HCT116 (cell line): ENCODE measurements at regions not wholly inside any gene's neighbourhood (a gene's known extent, or its start where the extent isn't known, plus 50 kb on each side); places are given as distances from the start of the nearest gene placed in this dataset.

Experiments
- EZH2 ChIP-seq: fragments of 200-600 bp; sonication (generic); IDR thresholded peaks from 2 replicates; pipeline ENCODE4 v1.6.1; 2017; ENCODE audit warnings: antibody characterized with exemption, mixed run types
- EZH2phosphoT487 ChIP-seq: fragments of 200-600 bp; IDR thresholded peaks from 2 replicates; pipeline ENCODE4 v1.6.1; 2018; ENCODE audit warnings: antibody characterized with exemption, borderline replicate concordance
- POLR2A ChIP-seq: IDR thresholded peaks from 2 replicates; pipeline ENCODE4 v1.7.0; 2011; ENCODE audit warnings: borderline replicate concordance; ENCODE audit not compliant: insufficient read depth, insufficient read length; ENCODE audit errors: extremely low read depth
- POLR2AphosphoS5 ChIP-seq: IDR thresholded peaks from 2 replicates; pipeline ENCODE4 v1.6.1; 2011; ENCODE audit warnings: mild to moderate bottlenecking, low read depth, low read length, moderate library complexity
- SIN3A ChIP-seq: IDR thresholded peaks from 2 replicates; pipeline ENCODE4 v1.6.1; 2012; ENCODE audit warnings: low read depth
- TF ChIP-seq, protein P1 (sequence below), 3 experiments: fragments of 200-600 bp in 1 of 3; sonication (generic) in 1 of 3; IDR thresholded peaks in 2 of 3; conservative IDR thresholded peaks in 1 of 3; 2 replicates each; pipeline ENCODE4 v1.5.1; 2012 to 2017; ENCODE audit warnings: low read depth in 2 of 3, low read length in 2 of 3, antibody characterized with exemption in 1 of 3, borderline replicate concordance in 1 of 3, control low read depth in 1 of 3, mild to moderate bottlenecking in 1 of 3, mixed read lengths in 1 of 3, mixed run types in 1 of 3, moderate library complexity in 1 of 3; ENCODE audit not compliant: insufficient read depth in 1 of 3

DNA sequence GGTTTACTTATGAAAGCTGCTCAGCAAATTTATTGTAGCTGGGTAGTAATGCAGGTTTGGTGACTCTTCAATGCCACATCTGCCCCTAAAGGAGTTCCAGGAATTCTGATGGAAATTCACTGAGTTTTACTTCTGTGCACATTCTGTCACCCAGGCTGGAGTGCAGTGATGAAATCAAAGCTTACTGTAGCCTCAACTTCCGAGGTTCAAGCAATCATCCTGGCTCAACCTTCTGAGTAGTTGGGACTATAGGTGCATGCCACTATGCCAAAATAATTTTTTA is 150.6 kb upstream of the RUNX1 start:
- TF ChIP-seq POLR2A (no peak), SIN3A (no peak), EZH2 (no peak), POLR2AphosphoS5 (no peak), EZH2phosphoT487 (no peak)
- TF ChIP-seq, protein P1, sequence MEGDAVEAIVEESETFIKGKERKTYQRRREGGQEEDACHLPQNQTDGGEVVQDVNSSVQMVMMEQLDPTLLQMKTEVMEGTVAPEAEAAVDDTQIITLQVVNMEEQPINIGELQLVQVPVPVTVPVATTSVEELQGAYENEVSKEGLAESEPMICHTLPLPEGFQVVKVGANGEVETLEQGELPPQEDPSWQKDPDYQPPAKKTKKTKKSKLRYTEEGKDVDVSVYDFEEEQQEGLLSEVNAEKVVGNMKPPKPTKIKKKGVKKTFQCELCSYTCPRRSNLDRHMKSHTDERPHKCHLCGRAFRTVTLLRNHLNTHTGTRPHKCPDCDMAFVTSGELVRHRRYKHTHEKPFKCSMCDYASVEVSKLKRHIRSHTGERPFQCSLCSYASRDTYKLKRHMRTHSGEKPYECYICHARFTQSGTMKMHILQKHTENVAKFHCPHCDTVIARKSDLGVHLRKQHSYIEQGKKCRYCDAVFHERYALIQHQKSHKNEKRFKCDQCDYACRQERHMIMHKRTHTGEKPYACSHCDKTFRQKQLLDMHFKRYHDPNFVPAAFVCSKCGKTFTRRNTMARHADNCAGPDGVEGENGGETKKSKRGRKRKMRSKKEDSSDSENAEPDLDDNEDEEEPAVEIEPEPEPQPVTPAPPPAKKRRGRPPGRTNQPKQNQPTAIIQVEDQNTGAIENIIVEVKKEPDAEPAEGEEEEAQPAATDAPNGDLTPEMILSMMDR (IDR thresholded peaks at IDR 0.05 in 2 of 3, conservative IDR thresholded peaks at IDR 0.05 in 1 of 3; ENCODE audit: borderline replicate concordance in 1 of 3, insufficient read depth in 1 of 3, low read depth in 2 of 3, low read length in 2 of 3): no peak
